NCI-H1417 (cell line): ENCODE measurements at regions not wholly inside any gene's neighbourhood (a gene's known extent, or its start where the extent isn't known, plus 50 kb on each side); places are given as distances from the start of the nearest gene placed in this dataset.
"Not testable (repeated sequence)": the region's sequence is repeated elsewhere in the genome, so short reads cannot be mapped to it uniquely, and the experiment has no call there.

Source experiments
- DNase-seq, 3 experiments: peaks; one replicate each; lab custom pipeline; 2025; lab: John Stamatoyannopoulos, UW

DNA sequence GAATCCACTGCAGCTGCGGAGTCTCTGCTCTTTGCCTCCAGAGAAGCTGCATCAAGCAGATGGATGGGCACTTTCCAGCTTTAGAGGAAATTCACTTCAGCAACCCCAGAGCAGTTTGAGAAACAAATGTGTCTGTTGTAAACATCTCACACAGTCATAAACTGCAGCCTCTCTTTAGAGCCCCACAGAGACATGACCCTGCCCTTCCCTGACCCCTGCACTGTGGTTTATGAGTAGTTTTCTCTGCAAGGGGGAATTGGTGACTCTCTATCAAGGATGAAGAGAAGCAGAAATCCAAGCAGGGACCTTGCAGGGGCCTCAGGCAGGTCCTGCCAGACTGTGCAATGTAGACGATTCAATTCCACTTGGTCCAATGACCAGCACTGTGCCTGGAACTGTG lies 160.2 kb downstream of the SH2D4B start:
- no peak for DNase-seq

DNA sequence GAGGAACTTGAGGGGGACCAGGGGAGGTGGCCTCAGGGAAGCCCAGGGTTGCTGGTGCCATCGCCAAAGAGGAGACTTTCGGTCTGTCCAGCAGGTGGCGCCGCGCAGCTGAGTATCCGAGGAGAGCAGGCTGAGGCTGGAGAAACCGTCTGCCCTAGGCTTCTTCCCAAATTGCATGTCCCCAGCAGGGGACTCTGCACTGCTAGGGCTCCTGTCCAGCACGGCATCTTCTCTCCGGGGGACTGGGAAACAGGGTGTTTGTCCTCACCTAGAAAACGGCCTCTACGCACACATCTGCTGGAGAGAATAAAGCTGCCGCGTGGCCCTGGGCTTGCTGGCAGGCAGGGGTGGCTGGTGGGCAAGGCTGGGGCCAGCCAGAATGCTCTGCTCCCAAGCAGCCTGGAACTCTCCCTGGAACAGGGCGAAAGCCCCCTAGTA lies 161.9 kb downstream of the SH2D4B start:
- DNase-seq, result peak; percentile 37 to 82 (median 66)

DNA sequence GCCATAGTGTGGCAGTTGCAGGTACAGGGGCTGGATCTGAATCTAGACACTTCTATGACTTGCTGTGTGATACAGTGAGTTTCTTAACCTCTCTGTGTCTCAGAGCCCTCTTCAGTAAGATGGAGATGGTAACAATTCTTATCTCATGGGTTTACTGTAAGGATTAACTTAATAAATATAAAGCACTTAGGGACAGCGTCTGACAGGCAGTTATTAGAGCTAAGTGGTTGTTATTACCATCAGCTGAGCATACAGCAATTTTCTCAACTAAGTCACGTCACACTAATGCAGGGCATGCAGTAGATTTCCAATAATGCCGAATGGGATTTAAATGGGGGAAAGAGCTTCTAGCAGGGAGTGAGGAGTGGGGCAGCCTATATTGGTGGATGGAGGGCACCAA lies 162.6 kb downstream of the SH2D4B start:
- peak in 2 of 3 experiments; percentile 65 to 85 for DNase-seq

DNA sequence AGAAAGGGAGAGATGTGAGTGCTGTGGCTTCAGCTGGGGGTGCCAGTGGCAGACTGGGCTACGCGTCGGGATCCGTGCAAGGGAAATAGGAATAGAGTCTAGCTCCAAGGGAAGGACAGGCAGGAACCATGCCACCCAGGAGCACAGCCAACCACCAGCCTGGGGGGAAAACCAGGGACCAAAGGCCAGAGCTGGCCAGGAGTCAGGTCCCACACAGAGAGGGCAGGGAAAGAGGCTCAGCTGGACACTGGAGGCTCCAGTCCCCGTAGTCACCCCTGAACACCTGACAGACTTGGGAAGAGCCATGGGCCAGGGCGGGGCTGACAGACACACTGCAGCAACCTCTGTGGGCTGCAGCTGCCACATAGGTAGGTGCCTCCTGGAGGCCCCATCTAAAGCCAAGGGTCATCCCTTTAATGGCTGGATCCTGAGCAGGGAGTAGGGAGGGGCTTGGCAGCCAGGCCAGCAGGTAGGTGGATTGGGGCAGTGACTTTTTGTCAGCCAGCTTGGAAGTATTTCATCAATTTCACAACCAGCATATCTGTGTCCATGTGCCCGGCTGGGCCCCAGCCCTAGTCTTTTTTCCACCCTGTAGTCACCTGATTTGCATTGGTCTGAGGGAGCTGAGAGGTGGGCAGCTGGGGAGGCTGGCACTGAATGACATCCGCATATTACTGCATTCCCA lies 163.2 kb downstream of the SH2D4B start:
- peak in 1 of 3 experiments; percentile 40 for DNase-seq

DNA sequence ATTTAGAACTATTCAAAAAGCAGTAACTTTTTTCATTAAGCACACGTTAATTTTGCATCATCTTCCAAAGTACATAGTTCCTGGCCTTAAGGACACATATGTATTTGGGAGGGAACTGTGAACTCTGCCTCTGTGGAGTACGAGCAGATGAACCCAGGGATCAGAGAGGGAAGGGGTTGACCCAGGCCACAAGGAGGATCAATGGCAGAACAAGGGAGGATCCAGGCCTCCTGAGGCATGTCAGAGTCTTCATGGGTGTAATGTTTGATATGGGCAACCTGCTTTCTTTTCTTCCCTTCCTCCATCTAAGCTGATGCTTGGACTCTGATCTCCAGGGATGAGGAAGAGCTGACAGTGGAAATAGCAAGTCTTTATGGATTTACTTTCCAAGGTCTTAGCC lies 164.0 kb downstream of the SH2D4B start:
- DNase-seq, result no peak

DNA sequence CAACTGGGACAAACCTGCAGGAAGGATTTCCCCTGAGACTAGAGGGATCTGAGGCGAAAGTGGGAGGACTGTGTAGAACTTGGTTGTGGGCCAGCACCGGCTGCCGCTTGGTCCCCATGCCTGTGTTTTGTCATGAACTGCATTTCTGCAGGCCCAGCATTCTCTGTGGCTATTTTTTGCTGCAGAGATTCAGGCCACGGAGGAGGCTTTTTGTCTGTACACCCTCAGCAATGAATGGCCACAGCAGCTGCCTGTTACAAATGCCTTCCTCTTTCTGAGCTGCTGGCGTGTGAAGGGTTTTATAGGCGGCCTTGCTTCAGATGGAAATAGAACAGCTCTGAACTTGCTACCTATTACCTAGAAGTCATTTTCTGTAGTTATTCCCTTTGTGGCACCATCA lies 164.4 kb downstream of the SH2D4B start:
- DNase-seq, result no peak

DNA sequence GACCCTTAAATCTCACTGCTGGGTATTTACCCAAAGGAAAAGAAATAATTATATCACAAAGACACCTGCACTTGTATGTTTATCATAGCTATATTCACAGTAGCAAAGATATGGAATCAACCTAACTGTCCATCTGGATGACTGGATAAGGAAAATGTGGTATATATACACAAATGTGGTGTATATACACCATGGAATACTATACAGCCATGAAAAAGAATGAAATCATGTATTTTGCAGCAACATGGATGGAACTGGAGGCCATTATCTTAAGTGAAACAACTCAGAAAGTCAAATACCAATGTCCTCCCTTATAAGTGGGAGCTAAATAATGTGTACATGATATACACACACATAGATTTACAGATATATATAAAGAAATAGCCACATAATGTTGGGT lies 168.2 kb downstream of the SH2D4B start:
- no peak for DNase-seq

DNA sequence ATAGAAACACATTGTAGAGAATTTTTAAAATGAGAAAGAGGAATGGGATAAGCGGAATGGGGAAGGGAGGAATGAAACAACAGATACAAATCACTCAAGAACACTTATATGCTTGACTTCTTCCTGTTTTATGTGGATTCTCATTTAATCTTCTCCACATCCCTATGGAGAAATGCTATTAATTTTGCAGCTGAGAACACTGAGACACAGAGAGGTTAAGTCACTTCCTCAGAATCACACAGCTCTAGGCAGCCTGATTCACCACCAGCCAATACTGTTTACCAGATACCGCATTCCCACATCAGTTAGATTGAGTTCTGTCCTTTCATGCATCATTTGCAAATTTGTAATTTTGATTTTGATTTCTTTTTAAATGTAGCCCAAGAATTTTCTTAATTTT lies 170.5 kb downstream of the SH2D4B start:
- no peak for DNase-seq

DNA sequence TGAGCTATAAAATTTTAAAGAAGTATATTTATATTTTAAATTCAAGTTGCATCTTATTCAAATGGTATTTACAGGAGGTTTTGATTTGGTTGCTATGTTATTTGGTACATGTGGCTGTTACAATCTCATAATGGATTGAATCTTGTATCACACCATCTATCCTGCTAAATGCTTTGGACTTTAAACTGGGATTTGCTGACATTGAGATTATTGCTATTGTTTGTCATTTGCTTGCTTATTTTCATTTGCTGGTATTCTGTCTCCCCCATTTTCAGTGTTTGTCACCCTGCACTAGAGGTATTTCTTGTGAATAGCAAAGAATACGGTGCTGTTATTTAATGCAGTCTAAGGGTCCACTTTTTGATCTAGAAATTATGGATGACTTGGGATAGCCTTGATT lies 171.1 kb downstream of the SH2D4B start:
- no peak for DNase-seq

DNA sequence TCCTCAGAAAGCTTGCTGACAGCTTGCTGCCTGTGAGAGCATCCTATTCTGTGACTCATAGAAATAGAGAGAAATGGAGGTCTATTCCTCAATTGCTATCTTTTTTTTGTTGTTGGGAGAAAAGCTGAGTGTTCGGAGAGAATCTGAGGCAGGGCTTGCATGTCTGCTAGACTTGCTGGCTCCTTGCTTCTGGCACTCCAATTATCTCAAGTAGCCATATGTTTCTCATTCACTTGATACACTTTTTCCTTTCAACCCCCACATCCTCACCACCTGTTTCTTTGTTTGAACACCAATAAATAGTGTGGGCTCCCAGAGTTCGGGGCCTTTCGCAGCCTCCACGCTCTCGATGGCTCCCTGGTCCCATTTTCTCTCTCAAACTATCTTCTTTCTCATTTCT lies 172.2 kb downstream of the SH2D4B start:
- peak in 2 of 3 experiments; percentile 3 to 51 for DNase-seq

DNA sequence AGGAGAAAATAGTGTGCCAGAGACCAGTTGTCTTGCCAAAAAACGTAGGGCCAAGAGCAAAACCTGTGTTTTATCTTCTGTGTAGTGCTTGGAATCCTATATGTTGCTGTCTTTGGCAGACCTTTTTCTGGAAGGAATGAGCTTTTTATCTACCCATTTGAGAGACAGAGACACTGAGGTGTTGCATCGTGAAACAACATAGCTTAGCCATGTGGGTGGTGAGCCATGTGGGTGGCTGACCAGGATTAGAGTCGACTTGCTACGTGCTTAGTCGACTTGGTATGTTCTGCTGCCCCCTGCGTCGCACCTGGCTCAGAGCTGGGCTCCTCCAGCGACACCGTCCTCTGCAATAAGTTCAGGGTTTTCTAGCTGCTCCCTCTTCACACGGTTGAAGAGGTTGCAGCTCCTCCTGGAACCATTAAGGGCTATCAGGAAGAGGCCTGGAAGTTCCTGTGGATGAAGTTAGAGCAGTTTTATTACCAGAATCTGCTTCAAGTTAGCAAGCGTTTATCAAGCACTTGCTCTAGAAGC lies 175.8 kb downstream of the SH2D4B start:
- DNase-seq, result no peak

DNA sequence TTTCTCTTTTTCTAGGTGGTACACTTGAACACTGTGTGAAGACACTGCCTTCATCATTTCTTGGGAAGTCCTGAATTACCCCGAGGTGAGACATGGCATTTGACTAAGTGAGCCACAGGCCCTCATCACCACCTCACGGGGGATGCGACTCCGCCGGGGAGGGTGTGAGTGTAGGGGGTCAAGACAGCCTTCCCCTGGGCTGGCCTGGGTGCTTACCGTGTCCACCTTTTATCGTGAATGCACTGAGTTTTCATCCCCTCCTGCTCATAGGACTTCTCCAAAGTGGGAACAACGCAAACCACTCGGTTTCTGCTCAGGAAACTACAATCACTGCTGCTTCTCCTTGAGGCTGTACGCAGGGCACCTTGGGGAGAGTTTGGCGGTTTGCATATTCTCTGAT lies 176.9 kb downstream of the SH2D4B start:
- DNase-seq, result no peak

DNA sequence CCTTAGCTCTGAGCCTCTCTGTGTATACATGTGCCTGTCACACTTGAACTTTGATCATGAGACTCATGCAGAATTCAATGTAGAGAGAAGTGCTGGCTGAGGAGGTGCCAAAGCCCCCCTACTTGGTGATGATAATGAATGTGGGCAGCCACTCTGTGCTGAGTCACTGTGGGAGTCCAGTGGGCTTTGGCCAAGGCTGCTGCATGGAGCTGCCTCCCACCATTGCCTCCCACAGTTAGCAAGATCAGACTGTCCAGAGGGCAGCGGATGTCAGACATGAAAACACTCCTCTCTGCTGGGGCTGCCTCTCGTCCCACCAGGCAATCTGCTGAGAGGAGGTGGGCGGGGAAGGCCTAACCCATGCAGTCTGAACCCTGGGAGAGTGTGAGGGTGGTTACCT lies 180.3 kb downstream of the SH2D4B start:
- DNase-seq, result no peak

DNA sequence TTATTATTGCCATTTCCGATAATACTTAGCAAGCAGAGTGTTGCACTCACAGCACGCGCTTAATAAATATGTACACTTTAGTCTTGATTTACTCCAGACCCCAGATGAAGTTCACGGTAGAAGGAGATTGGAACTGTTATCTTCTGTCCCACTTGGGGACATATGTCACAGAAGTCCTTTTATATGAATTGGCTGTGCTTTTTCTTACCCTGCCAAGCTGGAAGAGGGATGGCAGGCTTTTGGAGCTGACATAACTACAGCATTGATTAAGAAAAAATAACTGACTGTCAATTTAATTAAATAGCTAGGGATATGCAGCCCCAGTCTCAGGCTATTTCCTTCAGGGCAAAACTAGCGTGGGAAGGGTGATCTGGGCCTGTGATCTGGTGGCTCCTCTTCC lies 182.2 kb downstream of the SH2D4B start:
- DNase-seq, result no peak

DNA sequence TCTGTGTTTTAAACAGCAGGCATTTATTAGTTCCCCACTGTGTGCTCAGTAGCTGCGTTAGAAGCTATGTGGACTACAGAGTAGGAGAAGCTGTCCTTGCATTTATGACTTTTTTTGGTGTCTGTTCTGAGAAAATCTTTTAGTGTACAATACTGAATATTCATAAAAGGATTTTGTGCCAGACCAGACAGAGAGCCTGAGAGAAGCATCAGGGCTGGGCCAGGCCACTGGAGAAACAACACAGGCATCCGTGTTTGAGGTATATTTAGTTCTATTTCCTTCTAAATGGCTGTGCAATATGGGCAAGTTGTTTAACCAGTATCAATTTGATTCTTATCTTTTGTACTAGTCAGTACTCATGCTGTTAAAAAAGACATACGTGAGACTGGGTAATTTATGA lies 182.8 kb downstream of the SH2D4B start:
- DNase-seq, result no peak

DNA sequence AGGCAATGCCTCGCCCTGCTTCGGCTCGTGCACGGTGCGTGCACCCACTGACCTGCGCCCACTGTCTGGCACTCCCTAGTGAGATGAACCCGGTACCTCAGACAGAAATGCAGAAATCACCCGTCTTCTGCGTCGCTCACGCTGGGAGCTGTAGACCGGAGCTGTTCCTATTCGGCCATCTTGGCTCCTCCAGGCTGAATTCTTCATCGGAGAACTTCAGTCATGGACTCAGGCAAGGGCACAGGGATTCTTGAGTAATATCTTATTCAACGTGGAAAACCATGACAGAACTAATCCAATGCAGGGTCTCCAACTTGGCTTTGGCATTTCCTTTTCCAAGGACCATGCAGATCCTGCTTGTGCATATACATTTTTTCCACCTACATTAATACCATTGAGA lies 190.7 kb downstream of the SH2D4B start:
- not testable (repeated sequence) for DNase-seq

DNA sequence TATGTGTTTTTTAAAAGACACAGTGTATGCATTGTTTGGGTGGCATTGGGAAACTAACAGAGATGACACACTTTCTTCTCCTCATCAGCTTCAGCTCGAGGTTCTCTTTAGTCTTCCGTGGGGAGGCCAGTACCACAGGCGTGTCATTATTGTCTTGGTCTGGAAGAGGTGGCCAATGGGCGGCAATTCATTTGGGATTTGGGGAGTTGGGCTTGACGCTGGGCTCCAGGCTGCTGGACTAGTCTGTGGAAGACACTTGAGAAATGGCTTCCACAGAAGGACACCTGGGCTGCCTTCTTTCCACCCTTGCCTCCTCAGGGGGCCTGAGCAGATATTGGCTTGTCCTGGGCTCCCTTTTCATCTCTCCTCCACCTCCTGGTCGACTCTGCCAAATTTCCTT lies 192.2 kb downstream of the SH2D4B start:
- no peak for DNase-seq

DNA sequence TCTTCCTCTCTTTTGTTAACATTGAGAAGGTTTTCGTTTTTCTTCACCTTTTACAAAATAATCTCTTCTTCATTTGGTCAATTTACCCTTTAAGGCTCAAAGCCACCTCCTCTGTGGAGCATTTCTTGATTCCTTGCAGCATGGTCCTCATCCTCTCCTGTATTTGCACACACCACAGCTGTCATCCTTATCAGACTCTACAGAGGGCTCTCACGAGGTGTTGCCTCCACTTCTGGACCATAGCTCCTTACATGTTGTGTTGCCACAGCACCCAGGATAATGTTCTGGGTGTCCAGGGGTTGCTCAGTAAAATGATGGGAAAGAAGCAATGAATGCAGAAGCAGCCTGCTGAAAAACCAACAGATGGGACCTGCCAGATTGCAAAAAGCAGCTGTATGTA lies 192.8 kb downstream of the SH2D4B start:
- DNase-seq, result no peak

DNA sequence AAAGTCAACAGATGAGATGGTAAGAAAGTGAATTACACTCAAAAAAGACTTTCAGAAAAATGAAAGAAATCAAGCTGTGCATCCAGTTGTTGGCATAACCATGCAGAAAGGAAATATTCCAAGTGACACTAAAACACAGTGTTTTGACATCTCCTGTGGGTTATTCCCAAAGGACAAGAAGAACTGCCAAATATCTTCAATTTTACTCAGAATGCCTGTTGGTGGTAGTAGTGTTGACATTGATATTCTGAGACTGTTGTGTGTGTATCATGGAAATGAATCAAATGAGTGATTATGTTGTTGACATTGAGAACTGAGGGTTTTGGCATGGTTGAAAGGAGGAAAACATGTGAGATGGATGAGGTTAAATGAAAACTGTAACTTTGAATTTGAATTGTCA lies 196.9 kb downstream of the SH2D4B start:
- DNase-seq, result no peak

DNA sequence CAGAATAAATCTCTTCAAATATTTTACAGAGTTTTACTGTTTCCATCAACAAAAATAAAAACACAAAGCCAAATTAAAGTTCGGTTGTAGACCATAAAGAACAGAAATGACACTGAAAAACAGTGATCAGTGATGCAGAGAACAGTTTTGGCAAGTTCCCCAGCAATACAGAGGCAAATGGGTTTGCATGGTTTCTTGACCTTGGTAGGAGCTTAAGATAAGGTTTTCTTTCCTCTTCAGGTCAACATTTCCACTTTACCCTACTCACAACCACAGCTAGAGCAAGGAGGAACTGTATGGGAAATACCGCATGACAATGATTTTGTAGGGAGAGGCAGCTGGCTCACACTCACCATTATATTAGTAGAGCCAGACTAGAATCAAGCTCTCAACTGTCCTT lies 199.5 kb downstream of the SH2D4B start:
- DNase-seq, result no peak

DNA sequence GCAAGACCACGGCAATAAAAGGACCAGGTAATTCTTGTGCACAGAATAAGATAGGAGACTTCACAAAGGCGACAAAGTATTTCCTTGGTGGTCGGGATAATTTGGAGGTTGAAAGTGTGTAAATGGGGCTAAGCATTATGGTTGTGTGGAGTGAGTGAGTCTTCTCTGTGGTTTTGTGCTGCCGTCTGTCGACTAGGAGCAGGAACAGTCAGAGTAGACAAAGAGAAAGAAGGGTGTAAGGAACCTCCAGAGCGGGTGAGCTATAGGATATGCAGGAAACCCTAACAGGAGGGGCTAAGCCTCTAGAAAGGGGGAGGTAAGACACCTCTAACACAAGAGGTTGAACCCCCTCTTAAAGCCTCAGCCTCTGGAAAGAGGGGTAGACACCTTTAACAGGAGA lies 201.6 kb downstream of the SH2D4B start:
- DNase-seq, result no peak

DNA sequence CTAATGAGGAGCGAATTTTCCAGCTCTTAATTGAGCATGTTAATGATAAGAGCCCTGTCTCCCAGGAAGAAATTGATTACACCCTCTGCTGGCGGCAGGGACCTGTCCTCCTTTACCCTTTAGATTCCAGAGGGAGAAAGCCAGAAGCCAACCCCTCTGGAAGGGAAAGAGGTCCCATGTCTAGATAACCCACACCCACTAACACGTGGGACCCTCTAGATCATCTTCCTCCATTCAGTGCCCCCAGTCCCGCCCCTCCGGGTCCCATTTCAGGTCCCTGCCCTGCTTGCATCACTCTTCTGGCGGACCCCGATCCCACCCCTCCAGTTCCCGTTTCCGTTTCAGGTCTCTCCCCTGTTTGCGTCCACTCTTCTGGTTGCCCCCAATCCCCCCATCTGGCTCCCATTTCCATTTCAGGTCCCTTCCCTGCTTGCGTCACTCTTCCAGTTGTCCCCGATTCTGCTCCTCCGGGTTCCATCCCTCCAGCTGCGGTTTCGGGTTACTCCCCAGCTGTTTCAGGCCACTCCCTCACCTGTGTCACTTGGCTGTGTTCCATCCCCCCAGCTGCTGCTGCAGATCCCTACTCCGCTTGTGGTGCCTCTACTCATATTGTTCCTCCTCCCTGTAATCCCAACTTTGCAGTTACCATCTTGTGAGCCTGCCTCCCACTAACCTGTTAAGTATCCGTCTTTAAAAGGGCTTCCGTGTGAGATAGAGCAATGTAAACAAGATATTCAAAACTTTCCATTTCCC lies 202.4 kb downstream of the SH2D4B start:
- DNase-seq, result no peak

DNA sequence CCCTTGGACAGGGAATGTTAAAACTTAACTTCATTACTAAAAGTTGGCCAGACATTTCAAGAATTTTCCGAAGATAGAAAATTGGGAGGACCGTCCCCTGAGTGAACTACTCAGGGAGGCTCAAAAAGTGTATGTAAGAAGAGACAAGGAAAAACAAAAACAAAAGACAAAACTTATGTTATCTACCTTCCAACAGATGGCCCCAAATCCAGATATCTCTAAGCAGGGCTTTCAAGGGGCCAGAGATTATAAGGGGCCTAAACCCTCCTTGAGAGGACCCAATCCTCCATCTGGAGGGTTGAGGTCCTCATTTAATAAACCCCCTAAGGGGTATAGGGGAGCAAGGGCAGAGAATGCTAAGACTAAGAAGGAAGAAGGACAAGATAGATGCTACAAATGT lies 203.6 kb downstream of the SH2D4B start:
- DNase-seq, result no peak

DNA sequence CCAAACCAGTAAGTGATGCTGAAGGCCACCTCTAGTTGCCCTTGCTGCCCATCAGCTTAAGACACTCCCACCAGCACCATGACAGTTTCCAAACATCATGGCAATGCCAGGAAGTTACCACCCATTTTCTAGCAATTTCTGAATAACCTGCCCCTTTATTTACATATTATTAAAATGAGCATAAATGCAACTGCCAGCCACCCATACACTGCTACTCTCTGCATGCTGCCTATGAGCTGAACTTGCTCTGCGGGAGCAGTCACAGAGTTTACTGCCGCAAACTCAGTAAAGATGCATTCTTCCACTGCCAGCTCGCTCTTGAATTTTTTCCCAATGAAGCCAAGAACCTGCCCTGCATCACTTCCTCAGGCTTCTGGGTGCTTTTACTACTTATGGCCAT lies 212.6 kb downstream of the SH2D4B start:
- no peak for DNase-seq
